ENCODE measurements at regions not wholly inside any gene's neighbourhood (a gene's known extent, or its start where the extent isn't known, plus 50 kb on each side); places are given as distances from the start of the nearest gene placed in this dataset.

GRCh38 chr6:1229301-1229700, 82.6 kb upstream of the FOXQ1 start:
- TF ChIP-seq TAF1 (IDR thresholded peaks at IDR 0.05; ENCODE audit: low read depth, low read length) (no peak), POLR2A (IDR thresholded peaks at IDR 0.05; ENCODE audit: low read depth, low read length) (no peak), POLR2AphosphoS5 (IDR thresholded peaks at IDR 0.05; ENCODE audit: low read depth, low read length) (no peak), POU2F2 (IDR thresholded peaks at IDR 0.05; ENCODE audit: low read depth, low read length) (no peak), SPI1 (IDR thresholded peaks at IDR 0.05; ENCODE audit: low read depth, low read length) (no peak)
